ENCODE measurements at regions not wholly inside any gene's neighbourhood (a gene's known extent, or its start where the extent isn't known, plus 50 kb on each side); places are given as distances from the start of the nearest gene placed in this dataset.
A peak's percentile ranks its signal among the peaks of the same experiment; 100 is the strongest.

DNA sequence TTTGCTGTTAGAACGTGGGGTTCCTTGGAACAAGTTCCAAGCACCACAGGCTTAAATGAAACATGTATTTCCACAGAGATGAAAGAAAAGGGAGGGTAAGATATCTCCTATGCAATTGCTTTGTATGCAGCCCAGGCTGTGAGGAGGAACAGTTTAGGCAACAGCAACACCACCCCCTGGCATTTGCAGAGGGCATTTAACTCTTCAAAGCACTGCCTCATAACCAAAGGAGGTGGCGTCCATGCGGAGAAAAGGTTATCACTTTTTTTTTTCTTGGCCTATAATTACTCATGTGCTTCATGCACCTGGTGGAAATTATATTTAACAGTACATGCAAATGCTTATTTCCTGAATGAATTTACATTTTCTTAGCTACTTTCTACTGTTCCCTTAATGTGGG is 286.0 kb downstream of the LPIN1 start:
- TF ChIP-seq, protein P1, sequence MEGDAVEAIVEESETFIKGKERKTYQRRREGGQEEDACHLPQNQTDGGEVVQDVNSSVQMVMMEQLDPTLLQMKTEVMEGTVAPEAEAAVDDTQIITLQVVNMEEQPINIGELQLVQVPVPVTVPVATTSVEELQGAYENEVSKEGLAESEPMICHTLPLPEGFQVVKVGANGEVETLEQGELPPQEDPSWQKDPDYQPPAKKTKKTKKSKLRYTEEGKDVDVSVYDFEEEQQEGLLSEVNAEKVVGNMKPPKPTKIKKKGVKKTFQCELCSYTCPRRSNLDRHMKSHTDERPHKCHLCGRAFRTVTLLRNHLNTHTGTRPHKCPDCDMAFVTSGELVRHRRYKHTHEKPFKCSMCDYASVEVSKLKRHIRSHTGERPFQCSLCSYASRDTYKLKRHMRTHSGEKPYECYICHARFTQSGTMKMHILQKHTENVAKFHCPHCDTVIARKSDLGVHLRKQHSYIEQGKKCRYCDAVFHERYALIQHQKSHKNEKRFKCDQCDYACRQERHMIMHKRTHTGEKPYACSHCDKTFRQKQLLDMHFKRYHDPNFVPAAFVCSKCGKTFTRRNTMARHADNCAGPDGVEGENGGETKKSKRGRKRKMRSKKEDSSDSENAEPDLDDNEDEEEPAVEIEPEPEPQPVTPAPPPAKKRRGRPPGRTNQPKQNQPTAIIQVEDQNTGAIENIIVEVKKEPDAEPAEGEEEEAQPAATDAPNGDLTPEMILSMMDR (IDR thresholded peaks at IDR 0.05; ENCODE audit: borderline replicate concordance, extremely low read depth, low read length, poor library complexity, severe bottlenecking), result peak; percentile 15
- no peak for TF ChIP-seq EZH2 (IDR thresholded peaks at IDR 0.05; ENCODE audit: borderline replicate concordance, low read depth, low read length, severe bottlenecking)
